Kidney epithelial cell (primary cell): ENCODE measurements at regions not wholly inside any gene's neighbourhood (a gene's known extent, or its start where the extent isn't known, plus 50 kb on each side); places are given as distances from the start of the nearest gene placed in this dataset.

Source experiments
- DNase-seq: peaks from one replicate; pipeline ENCODE4 v3.0.0-alpha.2; 2010; ENCODE audit warnings: low read depth
- H3K27me3 ChIP-seq: 2 replicates; pipeline ENCODE4 v1.6.0; 2011; ENCODE audit warnings: low read length; ENCODE audit not compliant: control insufficient read depth, insufficient read depth
- H3K36me3 ChIP-seq: 2 replicates; pipeline ENCODE4 v1.5.1; 2011; ENCODE audit warnings: low read length; ENCODE audit not compliant: control insufficient read depth, insufficient read depth
- H3K4me3 ChIP-seq: 2 replicates; pipeline ENCODE4 v1.5.1; 2011; ENCODE audit warnings: low read depth, mild to moderate bottlenecking, control low read depth, low read length
- TF ChIP-seq, protein P1 (sequence below): IDR thresholded peaks from 2 replicates; pipeline ENCODE4 v1.5.1; 2011; ENCODE audit warnings: mild to moderate bottlenecking, moderate library complexity, low read length, control low read depth, inconsistent platforms; ENCODE audit not compliant: insufficient read depth, poor library complexity, severe bottlenecking

GRCh38 chr6:170114187-170114945, 176.5 kb downstream of the DLL1 start:
- DNase-seq, result no peak
- Histone ChIP-seq H3K27me3 (no peaks in the 10 kb centered on the region), H3K4me3 (no peak overlapping the region), H3K36me3 (no peaks in the 10 kb centered on the region)
- TF ChIP-seq, protein P1, sequence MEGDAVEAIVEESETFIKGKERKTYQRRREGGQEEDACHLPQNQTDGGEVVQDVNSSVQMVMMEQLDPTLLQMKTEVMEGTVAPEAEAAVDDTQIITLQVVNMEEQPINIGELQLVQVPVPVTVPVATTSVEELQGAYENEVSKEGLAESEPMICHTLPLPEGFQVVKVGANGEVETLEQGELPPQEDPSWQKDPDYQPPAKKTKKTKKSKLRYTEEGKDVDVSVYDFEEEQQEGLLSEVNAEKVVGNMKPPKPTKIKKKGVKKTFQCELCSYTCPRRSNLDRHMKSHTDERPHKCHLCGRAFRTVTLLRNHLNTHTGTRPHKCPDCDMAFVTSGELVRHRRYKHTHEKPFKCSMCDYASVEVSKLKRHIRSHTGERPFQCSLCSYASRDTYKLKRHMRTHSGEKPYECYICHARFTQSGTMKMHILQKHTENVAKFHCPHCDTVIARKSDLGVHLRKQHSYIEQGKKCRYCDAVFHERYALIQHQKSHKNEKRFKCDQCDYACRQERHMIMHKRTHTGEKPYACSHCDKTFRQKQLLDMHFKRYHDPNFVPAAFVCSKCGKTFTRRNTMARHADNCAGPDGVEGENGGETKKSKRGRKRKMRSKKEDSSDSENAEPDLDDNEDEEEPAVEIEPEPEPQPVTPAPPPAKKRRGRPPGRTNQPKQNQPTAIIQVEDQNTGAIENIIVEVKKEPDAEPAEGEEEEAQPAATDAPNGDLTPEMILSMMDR, result no peak

DNA sequence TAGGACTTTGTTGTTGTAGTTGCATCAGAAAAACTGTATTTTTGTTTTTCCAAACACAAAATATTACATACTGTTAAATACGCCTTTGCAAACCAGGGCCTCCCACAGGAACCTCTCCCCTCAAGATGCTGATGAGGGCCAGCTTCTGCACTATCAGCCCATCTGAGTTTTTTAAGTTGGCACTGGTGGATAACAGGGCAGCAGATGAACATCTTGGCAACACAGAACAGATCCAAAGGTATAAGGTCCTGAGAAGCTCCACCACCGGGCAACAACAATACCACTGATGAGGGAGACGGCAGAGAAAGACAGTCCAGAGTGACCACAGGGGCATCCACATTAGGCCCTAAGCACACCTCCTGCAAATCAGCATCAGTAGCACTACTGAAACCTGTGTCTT, 177.7 kb downstream of the DLL1 start:
- Histone ChIP-seq H3K4me3 (no peak overlapping the region), H3K27me3 (no peaks in the 10 kb centered on the region), H3K36me3 (no peaks in the 10 kb centered on the region)
- TF ChIP-seq, protein P1, result no peak
- no peak for DNase-seq

GRCh38 chr6:170112583-170112860, 178.4 kb downstream of the DLL1 start:
- DNase-seq, result no peak
- no peak overlapping the region for H3K4me3 ChIP-seq
- no peaks in the 10 kb centered on the region for H3K27me3 ChIP-seq
- H3K36me3 ChIP-seq, result no peaks in the 10 kb centered on the region
- TF ChIP-seq, protein P1, result no peak

GRCh38 chr6:170111816-170112582, 178.9 kb downstream of the DLL1 start:
- TF ChIP-seq, protein P1, result no peak
- Histone ChIP-seq H3K4me3 (no peak overlapping the region), H3K36me3 (no peaks in the 10 kb centered on the region), H3K27me3 (no peaks in the 10 kb centered on the region)
- DNase-seq, result no peak

- H3K27me3 ChIP-seq, result no peaks in the 10 kb centered on the region
- H3K36me3 ChIP-seq, result no peaks in the 10 kb centered on the region
- TF ChIP-seq, protein P1, result no peak
- no peak for DNase-seq
- H3K4me3 ChIP-seq, result no peak overlapping the region
These were observed 179.7 kb downstream of the DLL1 start for GRCh38 chr6:170111141-170111664.
